Glomerular endothelial cell (primary cell): ENCODE measurements at regions not wholly inside any gene's neighbourhood (a gene's known extent, or its start where the extent isn't known, plus 50 kb on each side); places are given as distances from the start of the nearest gene placed in this dataset.
"Not testable (repeated sequence)": the region's sequence is repeated elsewhere in the genome, so short reads cannot be mapped to it uniquely, and the experiment has no call there.

ENCODE experiments used
- DNase-seq: peaks from one replicate; pipeline ENCODE4 v3.0.0-alpha.2; 2011; ENCODE audit warnings: low read depth, low spot score; ENCODE audit errors: extremely low read depth

GRCh38 chr13:81058211-81058915 is 717.4 kb upstream of the SPRY2 start:
- no peak for DNase-seq

- DNase-seq = no peak
Measured at GRCh38 chr13:81051873-81052272, 710.9 kb upstream of the SPRY2 start.

DNA sequence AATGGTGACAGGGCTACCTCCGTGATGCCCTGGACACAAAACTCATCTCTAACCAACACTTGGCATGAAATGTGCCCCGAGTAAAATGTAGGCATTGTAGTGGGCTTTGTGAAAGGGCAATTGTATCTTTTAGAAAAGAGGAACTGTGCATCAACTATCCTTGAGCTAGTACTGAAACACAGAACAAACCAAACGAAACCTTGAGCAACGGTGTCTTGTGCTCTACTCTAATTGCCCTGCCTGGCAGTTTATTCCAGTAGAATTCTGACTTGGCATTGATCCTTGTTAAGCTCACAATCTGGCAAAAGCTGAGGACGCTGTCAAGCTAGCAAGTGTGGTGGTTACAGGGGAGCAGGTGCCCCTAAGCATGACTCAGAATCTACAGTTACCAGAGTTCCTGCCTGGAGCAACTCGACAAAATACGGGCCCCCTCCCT is 707.1 kb upstream of the SPRY2 start:
- no peak for DNase-seq

- no peak for DNase-seq
Measured at GRCh38 chr13:81041761-81042160, 700.8 kb upstream of the SPRY2 start.

- no peak for DNase-seq
Measured at GRCh38 chr13:81031996-81032395, 691.1 kb upstream of the SPRY2 start.

DNA sequence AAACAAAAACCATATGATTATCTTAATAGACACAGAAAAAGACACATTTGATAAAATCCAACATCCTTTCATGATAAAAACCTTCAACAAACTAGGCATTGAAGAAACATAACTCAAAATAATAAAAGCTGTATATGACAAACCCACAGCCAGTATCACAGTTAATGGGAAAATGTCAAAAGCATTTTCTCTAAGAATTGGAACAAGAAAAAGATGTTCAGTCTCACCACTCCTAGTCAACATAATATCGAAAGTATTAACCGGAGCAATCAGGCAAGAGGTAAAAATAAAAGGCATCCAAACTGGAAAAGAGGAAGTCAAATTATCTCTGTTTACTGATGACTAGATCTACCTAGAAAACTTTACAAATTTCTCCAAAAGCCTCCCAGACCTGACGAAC is 684.2 kb upstream of the SPRY2 start:
- DNase-seq = no peak

- DNase-seq = no peak
Measured at GRCh38 chr13:81021284-81021840, 680.4 kb upstream of the SPRY2 start.

GRCh38 chr13:81020010-81020409 is 679.1 kb upstream of the SPRY2 start:
- DNase-seq = no peak

- no peak for DNase-seq
Measured at GRCh38 chr13:81018936-81019335, 678.0 kb upstream of the SPRY2 start.

DNA sequence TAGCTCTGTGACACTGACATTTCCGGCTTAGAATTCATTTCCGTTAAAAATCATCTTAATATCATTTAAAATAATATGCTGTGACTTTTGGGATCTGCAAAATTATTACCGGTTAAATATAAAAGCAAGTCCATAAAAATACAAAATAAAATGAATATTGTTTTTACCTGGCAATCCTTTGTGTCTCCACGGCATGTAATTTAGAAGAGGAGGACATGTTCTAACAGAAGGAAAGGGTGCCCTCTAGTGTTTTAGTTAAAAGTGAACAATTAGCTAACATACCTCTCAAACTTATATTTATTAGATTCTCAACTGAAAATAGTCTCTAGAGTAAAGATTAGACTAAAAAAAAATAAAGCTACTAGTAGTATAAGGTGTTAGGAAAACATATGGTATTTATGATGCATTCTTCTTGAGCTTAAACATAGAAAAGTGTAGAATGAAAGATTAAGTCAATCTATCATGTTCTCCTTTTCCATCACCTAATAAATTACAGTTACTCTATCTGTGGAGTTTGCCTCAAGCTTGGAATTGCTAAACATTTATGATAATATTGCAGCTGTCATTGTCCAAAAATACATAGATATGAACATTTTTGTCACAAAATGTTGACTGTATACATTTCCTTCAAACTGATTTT is 676.7 kb upstream of the SPRY2 start:
- DNase-seq = peak; percentile 23

DNA sequence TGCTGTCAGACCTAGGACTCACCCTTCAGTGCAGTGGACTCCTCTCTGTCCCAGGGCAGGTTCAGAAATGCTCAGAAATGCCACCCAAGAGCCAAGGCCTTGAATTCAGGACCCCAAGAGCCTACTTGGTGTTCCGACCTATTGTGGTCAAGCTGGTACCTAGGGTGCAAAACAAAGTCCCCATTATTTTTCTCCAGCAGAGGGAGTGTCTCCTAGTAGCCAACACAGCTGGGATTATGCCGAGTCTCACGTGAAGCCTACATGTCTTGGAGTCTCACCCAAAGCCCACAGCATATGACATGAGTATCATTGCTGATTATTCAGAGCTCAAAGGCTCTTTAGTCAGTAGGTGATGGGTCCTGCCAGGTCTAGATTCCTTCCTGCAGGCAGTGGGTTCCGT is 671.1 kb upstream of the SPRY2 start:
- no peak for DNase-seq

DNA sequence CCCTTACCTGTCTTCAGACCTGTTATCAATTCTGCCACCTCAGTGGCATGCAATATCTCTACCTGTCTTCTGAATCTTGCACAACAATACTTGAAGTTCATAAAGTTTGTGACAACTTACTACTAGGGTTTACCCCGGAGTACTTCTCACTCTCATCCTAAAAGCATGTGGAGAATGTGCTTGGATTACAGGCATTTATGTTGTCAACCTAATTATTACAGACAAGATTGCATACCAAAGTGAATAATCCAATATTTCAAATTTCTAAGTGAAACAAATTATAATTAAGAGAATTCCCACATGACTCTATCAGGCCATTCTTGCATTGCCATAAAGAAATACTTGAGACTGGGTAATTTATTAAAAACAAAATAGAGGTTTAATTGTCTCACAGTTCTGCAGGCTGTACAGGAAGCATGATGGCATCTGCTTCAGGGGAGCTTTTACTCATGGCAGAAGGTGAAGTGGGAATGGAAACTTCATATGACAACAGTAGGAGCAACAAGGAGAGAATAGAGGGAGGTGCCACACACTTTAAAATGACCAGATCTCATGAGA is 661.0 kb upstream of the SPRY2 start:
- DNase-seq = no peak

GRCh38 chr13:80998603-80999002 is 657.7 kb upstream of the SPRY2 start:
- DNase-seq = not testable (repeated sequence)

GRCh38 chr13:80989747-80990146 is 648.8 kb upstream of the SPRY2 start:
- DNase-seq = no peak

DNA sequence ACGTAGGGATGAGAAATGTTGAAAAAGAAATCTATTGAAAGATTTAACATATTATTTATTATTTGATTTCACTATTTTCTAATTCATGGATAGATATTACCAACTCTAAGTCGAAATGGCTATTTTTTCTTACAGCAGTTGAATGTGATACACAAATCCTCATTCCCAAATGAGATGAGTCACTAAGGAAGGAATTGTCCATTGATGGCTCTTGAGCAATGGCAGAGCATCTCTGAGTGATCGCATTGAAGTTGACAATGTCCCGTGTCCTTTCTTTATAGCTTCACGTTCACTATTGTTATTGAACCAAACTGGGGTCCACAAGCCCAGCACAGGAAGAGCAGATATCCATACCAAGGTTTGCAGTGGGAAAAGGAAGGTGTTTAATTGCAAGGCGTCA is 648.3 kb upstream of the SPRY2 start:
- no peak for DNase-seq

- no peak for DNase-seq
Measured at GRCh38 chr13:80988391-80989151, 647.6 kb upstream of the SPRY2 start.

GRCh38 chr13:80979035-80979641 is 638.2 kb upstream of the SPRY2 start:
- DNase-seq = no peak

DNA sequence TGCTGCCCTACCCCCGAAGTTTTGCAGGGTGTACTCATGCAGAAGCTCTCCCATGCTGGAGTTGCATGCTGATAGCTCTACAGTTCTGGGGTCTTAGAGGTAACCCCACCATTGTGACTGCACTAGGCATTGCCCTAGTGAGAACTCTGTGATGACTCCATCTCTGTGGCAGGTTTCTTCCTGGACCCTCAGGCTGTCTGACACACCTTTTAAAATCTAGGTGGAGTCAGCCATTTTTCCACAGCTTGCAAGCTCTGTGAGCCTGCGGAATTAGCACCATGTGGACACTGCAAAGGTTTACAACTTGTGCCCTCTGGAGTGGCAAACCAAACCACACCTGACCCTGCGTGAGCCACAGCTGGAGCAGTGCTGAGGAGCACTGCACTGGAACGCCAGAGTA is 636.2 kb upstream of the SPRY2 start:
- no peak for DNase-seq

- DNase-seq = no peak
Measured at GRCh38 chr13:80975903-80976302, 635.0 kb upstream of the SPRY2 start.

DNA sequence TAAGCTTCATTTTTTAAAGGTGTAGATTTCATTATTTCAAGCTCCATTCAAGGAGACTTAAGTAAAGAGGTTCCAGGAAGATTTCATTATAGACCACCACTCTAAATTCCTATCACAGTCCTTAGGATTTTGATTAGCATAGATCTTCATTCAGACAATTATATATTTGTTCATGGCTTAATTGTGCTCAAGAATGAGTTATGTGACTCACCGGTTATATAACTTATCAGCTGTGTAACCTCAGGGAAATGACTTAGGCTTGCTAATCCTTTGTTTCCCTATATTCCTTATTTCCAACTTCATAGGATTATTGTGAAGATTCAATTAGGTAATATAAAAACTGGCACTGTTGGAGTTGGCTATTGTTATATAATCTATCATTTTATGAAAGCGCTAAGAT is 632.8 kb upstream of the SPRY2 start:
- no peak for DNase-seq
